Left lung (tissue), 4 donors: ENCODE measurements at regions not wholly inside any gene's neighbourhood (a gene's known extent, or its start where the extent isn't known, plus 50 kb on each side); places are given as distances from the start of the nearest gene placed in this dataset.

Experiments used
- ATAC-seq: fragments of 200-7000 bp; cut with Tn5 transposase; one replicate; pipeline ENCODE4 v1.9.1; 2020; ENCODE audit warnings: moderate library complexity
- DNase-seq, 4 donors: peaks; one replicate each; pipeline ENCODE4 v3.0.0-alpha.2; 2013 to 2020
- H3K27ac ChIP-seq, 2 donors: fragments of 200-600 bp; sonication (generic) in 1 of 2; one replicate each; pipeline versions ENCODE4 v1.5.0 to v1.8.0; 2020 to 2021
- H3K27me3 ChIP-seq, 2 donors: fragments of 200-600 bp; sonication (generic) in 1 of 2; one replicate each; pipeline versions ENCODE4 v1.5.0 to v1.8.0; 2020 to 2021
- H3K36me3 ChIP-seq, 2 donors: fragments of 200-600 bp; sonication (generic) in 1 of 2; one replicate each; pipeline versions ENCODE4 v1.5.0 to v1.8.0; 2020 to 2021
- H3K4me1 ChIP-seq, 2 donors: fragments of 200-600 bp; one replicate each; pipeline ENCODE4 v1.8.0; 2021
- H3K4me3 ChIP-seq, 2 donors: fragments of 200-600 bp; sonication (generic) in 1 of 2; one replicate each; pipeline versions ENCODE4 v1.5.0 to v1.8.0; 2020 to 2021; ENCODE audit warnings: mild to moderate bottlenecking in 1 of 2
- H3K9me3 ChIP-seq, 2 donors: fragments of 200-600 bp; sonication (generic) in 1 of 2; one replicate each; pipeline versions ENCODE4 v1.5.0 to v1.8.0; 2020 to 2021
- intact Hi-C, 2 donors: fragments of 100-400 bp; cut with DNase I; formaldehyde crosslinking; loops; one replicate each; pipeline versions ENCODE4 v1.11.2 to v1.14.2; 2022
- TF ChIP-seq, protein P1 (sequence below), 2 donors: fragments of 200-600 bp; sonication (generic) in 1 of 2; IDR thresholded peaks; one replicate each; pipeline versions ENCODE4 v1.5.0 to v1.8.0; 2021; ENCODE audit warnings: antibody characterized with exemption in 2 of 2
- donor health status: DM: no; HTN: yes; CAD: no.
- donor health status: DM: no; HTN: no; CAD: no.

DNA sequence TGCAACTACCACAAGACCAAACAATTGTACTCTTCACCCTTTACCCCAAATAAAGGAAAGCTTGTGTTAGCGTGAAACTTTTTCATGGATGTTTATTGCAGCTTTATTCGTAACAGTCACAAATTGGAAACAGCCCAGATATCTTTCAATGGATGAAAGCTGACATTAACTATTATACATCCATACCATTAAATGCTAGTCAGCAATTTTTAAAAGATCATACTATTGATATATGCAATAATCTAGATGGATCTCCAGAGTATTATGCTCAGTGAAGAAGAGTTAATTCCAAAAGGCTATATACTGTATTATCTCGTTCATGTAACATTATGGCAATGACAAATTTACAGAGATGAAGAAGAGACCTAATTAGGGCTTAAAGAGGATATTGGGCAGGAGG, 1491.2 kb upstream of the CDH8 start:
- TF ChIP-seq, protein P1, sequence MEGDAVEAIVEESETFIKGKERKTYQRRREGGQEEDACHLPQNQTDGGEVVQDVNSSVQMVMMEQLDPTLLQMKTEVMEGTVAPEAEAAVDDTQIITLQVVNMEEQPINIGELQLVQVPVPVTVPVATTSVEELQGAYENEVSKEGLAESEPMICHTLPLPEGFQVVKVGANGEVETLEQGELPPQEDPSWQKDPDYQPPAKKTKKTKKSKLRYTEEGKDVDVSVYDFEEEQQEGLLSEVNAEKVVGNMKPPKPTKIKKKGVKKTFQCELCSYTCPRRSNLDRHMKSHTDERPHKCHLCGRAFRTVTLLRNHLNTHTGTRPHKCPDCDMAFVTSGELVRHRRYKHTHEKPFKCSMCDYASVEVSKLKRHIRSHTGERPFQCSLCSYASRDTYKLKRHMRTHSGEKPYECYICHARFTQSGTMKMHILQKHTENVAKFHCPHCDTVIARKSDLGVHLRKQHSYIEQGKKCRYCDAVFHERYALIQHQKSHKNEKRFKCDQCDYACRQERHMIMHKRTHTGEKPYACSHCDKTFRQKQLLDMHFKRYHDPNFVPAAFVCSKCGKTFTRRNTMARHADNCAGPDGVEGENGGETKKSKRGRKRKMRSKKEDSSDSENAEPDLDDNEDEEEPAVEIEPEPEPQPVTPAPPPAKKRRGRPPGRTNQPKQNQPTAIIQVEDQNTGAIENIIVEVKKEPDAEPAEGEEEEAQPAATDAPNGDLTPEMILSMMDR (IDR thresholded peaks at IDR 0.05), result no peak

DNA sequence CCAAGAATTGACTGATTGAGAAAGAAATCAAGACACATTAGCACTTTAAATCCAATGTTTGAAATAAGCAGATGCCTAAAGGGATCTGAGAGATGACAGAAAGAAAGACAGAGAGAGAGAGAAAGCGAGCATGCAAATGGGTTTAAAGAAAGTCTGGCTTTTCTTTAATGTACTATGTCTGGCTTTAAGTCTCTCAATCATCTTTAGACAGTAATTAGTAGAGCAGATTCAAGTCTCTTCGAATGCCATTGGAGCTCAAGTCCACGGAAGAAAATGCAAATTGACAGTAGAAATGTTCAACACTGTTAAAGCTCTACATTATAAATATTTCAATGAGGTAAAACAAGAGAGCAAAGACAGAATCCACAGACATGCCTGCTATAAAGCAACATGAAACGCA, 1480.2 kb upstream of the CDH8 start:
- Histone ChIP-seq H3K4me1 (no peaks in the 10 kb centered on the region), H3K4me3 (no peak overlapping the region), H3K9me3 (no peaks in the 10 kb centered on the region), H3K36me3 (no peaks in the 10 kb centered on the region), H3K27ac (no peak overlapping the region), H3K27me3 (no peaks in the 10 kb centered on the region)
- ATAC-seq, result no peak
- intact Hi-C loops, result no loop called here
- TF ChIP-seq, protein P1 (IDR thresholded peaks at IDR 0.05), result no peak
- DNase-seq, result no peak

More for the DNA sequence above, 1491.2 kb upstream of the CDH8 start:
- H3K27me3 ChIP-seq, result no peaks in the 10 kb centered on the region
- DNase-seq (no peak), ATAC-seq (no peak)
- no peak overlapping the region for H3K4me3 ChIP-seq
- H3K27ac ChIP-seq, result no peak overlapping the region
- intact Hi-C loops, result no loop called here
- no peaks in the 10 kb centered on the region for H3K4me1 ChIP-seq
- no peaks in the 10 kb centered on the region for H3K36me3 ChIP-seq
- peaks cover 0 to 7% of the 10 kb centered on the region in 2 donors for H3K9me3 ChIP-seq

DNA sequence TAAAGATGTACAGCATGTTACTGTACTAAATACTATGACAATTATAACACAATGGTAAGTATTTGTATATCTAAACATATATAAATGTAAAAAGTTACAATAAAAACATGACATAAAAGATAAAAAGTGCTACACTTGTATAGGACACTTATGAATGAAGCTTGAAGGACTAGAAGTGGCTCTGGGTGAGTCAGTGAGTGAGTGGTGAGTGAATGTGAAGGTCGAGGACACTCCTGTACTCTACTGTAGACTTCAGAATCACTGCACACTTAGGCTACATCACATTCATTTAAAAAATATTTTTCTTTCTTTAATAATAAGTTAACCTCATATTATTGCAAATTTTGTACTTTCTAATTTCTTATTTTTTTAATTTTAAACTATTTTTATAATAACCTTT, 1476.7 kb upstream of the CDH8 start:
- DNase-seq (no peak), ATAC-seq (peak; percentile 32)
- TF ChIP-seq, protein P1 (IDR thresholded peaks at IDR 0.05), result no peak
- Histone ChIP-seq H3K9me3 (no peaks in the 10 kb centered on the region), H3K27ac (no peak overlapping the region), H3K27me3 (no peaks in the 10 kb centered on the region), H3K36me3 (no peaks in the 10 kb centered on the region), H3K4me3 (no peak overlapping the region), H3K4me1 (no peaks in the 10 kb centered on the region)
- intact Hi-C loops, result no loop called here

DNA sequence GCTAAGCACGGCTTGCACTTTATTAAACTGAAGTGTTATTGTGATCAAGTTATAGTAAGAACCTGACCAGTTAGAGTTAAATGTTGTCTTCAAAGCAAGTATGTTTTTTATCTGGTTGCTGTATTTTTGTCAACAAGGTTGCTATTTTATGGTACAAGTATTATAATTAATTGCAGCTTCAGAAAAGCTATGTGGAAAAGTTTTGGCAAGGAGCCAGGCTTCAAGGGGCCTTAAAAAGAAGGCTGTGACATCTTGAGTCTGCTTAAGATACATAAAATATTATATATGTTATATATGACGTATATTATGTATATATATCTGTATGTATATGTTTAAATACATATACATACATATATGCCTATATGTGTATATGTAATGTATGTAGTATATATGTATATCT, 1461.2 kb upstream of the CDH8 start:
- Histone ChIP-seq H3K27ac (no peak overlapping the region), H3K4me1 (no peaks in the 10 kb centered on the region), H3K9me3 (no peaks in the 10 kb centered on the region), H3K36me3 (no peaks in the 10 kb centered on the region), H3K4me3 (no peak overlapping the region), H3K27me3 (no peaks in the 10 kb centered on the region)
- no peak for DNase-seq
- no peak for ATAC-seq
- intact Hi-C loops, result no loop called here
- TF ChIP-seq, protein P1 (IDR thresholded peaks at IDR 0.05), result no peak

DNA sequence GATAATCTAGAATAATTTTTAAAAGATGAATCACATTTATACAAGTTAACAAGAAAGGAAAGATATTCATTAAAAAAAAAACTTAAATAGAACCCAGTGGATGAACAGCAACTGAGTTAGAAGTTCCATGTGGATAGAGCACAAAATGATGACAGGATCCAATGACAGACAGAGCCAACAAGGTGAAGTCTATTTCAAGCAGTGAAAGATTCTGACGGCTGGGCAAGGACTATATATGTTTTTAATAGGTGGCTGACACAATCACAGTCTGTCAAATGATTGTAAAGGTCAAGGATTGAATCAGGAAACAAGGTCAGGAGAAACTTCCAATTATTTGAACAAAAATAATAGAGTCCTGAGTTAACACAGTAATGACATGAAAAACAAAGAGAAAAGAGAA, 1460.0 kb upstream of the CDH8 start:
- no peaks in the 10 kb centered on the region for H3K27me3 ChIP-seq
- ATAC-seq (no peak), DNase-seq (no peak)
- H3K36me3 ChIP-seq, result no peaks in the 10 kb centered on the region
- no peaks in the 10 kb centered on the region for H3K4me1 ChIP-seq
- H3K9me3 ChIP-seq, result no peaks in the 10 kb centered on the region
- H3K4me3 ChIP-seq, result no peak overlapping the region
- TF ChIP-seq, protein P1 (IDR thresholded peaks at IDR 0.05), result no peak
- intact Hi-C loops, result no loop called here
- H3K27ac ChIP-seq, result no peak overlapping the region
